ENCODE measurements at regions not wholly inside any gene's neighbourhood (a gene's known extent, or its start where the extent isn't known, plus 50 kb on each side); places are given as distances from the start of the nearest gene placed in this dataset.

- Histone ChIP-seq H2BK12ac (ENCODE audit: insufficient read length, low read depth, low read length) (no peak overlapping the region), H4K91ac (ENCODE audit: insufficient read length, low read depth, low read length) (no peak overlapping the region), H3T11ph (ENCODE audit: low read length) (no peak overlapping the region), H3K18ac (ENCODE audit: insufficient read length, low read depth, low read length) (no peak overlapping the region), H3K14ac (ENCODE audit: insufficient read depth, low read length) (no peak overlapping the region), H4K20me1 (ENCODE audit: control insufficient read depth, insufficient read depth, insufficient read length) (no peaks in the 10 kb centered on the region), H3K9me3 (ENCODE audit: control insufficient read depth, low read depth, low read length) (no peaks in the 10 kb centered on the region), H3K4ac (ENCODE audit: low read depth, low read length) (no peak overlapping the region), H3K9ac (ENCODE audit: extremely low read depth, insufficient read length, low read length) (no peak overlapping the region), H3K79me2 (ENCODE audit: insufficient read depth, low read length) (no peaks in the 10 kb centered on the region), H4K5ac (ENCODE audit: insufficient read length, low read depth, low read length) (no peak overlapping the region), H2BK20ac (ENCODE audit: low read depth, low read length, poor library complexity, severe bottlenecking) (no peak overlapping the region), H2BK5ac (ENCODE audit: insufficient read length, low read length) (no peak overlapping the region), H3K23ac (ENCODE audit: insufficient read length, low read depth, low read length) (no peak overlapping the region), H3K79me1 (ENCODE audit: insufficient read depth, low read depth, low read length, poor library complexity, severe bottlenecking) (no peaks in the 10 kb centered on the region), H3K27me3 (ENCODE audit: insufficient read depth, low read length) (no peaks in the 10 kb centered on the region), H2AK5ac (ENCODE audit: insufficient read length, low read length) (no peak overlapping the region), H2AFZ (ENCODE audit: low read length) (no peak overlapping the region), H2BK120ac (ENCODE audit: low read depth, low read length, poor library complexity, severe bottlenecking) (no peak overlapping the region), H3K27ac (ENCODE audit: insufficient read length, low read depth, low read length) (no peak overlapping the region), H2BK15ac (ENCODE audit: low read depth, low read length) (no peak overlapping the region), H3K4me1 (ENCODE audit: insufficient read depth, low read length) (no peaks in the 10 kb centered on the region), H4K8ac (replicated peaks; ENCODE audit: insufficient read length, low read depth, low read length) (no peak overlapping the region), H3K56ac (ENCODE audit: insufficient read length, low read depth, low read length) (no peak overlapping the region), H3K23me2 (ENCODE audit: insufficient read length, low read depth, low read length, poor library complexity, severe bottlenecking) (no peaks in the 10 kb centered on the region), H3K4me2 (ENCODE audit: insufficient read depth, insufficient read length, low read length) (no peak overlapping the region)
- DNase-seq: no peak
- Mint-ChIP-seq H3K9me3 (no peaks in the 10 kb centered on the region), H3K4me3 (no peak overlapping the region), H3K4me1 (peaks cover 13% of the 10 kb centered on the region in 2 experiments), H3K36me3 (ENCODE audit: insufficient read depth in 1 of 3, low read depth in 3 of 3) (no peaks in the 10 kb centered on the region), H3K27me3 (ENCODE audit: low read depth) (no peaks in the 10 kb centered on the region), H3K27ac (no peak overlapping the region)
- no CpG with 5 or more reads among the region's 3 CpGs for WGBS (ENCODE audit: extremely low coverage, insufficient read length, low lambda C conversion rate)
- TF ChIP-seq, protein P1, sequence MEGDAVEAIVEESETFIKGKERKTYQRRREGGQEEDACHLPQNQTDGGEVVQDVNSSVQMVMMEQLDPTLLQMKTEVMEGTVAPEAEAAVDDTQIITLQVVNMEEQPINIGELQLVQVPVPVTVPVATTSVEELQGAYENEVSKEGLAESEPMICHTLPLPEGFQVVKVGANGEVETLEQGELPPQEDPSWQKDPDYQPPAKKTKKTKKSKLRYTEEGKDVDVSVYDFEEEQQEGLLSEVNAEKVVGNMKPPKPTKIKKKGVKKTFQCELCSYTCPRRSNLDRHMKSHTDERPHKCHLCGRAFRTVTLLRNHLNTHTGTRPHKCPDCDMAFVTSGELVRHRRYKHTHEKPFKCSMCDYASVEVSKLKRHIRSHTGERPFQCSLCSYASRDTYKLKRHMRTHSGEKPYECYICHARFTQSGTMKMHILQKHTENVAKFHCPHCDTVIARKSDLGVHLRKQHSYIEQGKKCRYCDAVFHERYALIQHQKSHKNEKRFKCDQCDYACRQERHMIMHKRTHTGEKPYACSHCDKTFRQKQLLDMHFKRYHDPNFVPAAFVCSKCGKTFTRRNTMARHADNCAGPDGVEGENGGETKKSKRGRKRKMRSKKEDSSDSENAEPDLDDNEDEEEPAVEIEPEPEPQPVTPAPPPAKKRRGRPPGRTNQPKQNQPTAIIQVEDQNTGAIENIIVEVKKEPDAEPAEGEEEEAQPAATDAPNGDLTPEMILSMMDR (conservative IDR thresholded peaks at IDR 0.05): no peak
Measured at GRCh38 chr3:144556392-144556791, 584.8 kb downstream of the DIPK2A start.

Data from H9 (cell line).